Esophagus mucosa (tissue), 1 donor: ENCODE measurements at regions not wholly inside any gene's neighbourhood (a gene's known extent, or its start where the extent isn't known, plus 50 kb on each side); places are given as distances from the start of the nearest gene placed in this dataset.

Experiments
- ATAC-seq: fragments of 200-7000 bp; cut with Tn5 transposase; one replicate; pipeline ENCODE4 v1.9.1; 2020
- donor health status: DM: yes; HTN: yes; CAD: no.

DNA sequence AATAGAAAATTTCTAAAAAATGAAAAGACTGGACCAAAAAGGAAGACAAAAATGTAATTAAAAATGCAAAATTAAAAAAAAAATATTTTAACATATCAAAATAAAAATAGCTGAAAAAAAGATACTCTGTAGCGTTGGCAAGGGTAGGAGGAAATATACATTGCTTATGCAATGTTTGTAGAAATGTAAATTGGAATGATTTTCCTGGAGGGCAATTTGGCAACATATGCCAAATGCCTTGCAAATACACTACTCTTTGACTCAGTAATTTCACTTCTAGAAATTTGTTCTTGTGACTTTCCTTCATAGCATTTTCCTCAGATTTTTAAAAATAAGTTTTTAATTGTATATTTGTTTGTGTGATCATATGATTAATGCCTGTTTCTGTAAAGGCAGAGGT is 296.6 kb downstream of the ZNF621 start:
- ATAC-seq: no peak

DNA sequence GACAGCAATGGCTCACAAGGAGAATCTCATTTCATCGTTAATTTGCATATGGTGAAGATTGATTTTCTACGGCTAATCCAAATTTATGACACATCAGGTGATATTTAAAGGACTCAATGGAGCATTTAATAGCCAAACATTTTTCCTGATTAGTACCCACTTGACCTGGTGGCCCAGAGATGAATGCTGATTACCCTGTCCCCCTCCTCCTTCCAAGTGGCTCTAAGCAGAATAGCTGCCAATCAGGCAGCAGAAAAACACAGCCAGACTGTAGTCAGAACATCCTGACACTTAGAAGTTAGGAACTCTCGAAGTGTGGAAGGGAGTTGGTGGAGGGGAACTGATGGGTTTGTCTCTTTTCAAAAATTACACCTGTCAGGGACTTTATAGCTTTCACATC is 302.5 kb downstream of the ZNF621 start:
- ATAC-seq: no peak

DNA sequence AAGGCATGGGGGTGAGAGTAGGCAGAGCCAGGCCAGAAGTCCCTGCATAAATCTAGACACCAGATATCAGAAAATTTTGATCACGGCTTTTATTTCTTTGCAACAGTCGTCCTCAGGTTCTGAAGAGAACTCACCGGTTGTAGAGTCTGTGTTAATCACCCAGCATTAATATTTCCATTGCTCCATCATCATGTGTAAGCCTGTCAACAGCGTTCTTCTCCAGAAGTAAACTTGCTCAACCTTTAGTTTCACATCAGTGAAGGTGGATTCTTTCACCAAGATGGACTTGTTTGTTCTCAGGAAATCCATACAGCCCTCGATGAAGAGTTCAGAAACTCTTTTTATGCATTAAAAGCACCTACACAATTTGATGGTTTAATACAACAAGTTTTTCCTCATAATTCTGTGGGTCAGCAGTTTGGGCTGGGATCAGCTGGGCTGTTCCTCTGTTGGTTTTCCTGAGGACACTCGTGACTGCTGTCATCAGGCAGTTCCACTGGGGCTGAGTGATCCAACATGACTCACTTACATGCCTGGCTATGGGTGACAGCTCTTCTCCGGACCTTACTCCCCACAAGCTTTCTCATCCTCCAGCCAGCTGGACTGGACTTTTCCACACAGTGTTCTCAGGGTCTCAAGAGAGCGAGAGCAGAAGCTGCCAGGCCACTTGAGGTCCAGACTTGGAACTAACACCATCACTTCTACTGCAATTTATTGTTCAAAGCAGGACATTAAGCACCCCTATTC is 303.4 kb downstream of the ZNF621 start:
- peak; percentile 83 for ATAC-seq

DNA sequence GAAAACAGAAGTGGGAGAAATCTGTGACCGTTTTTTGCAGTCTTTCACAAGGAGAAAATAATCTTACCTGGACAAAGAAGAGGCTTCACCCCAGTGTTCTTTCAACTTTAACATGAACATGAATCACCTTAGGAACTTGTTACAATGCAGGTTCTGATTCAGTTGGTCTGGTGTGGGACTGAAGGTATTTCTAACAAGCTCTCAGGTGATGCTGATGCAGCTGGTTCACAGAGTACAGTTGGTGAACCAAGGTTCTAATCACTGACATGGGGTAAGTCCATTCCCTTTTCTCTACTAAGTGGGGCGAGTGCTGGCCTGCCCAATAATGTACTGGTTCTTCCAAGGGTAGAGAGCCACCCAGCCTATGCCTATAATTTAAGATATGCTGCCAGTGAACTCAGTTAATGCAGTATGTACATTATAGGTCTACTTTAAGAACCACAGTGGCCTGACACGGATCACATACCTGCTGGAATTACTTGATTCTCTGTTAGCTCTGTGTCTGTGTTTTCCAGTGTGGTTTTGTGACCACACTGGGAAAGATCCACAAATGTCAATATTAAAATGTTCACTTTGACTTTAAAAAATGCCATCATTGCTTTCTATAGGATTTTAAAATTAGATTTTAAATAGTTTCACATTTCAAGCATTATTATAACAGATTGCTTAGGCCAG is 304.1 kb downstream of the ZNF621 start:
- peak; percentile 78 for ATAC-seq

DNA sequence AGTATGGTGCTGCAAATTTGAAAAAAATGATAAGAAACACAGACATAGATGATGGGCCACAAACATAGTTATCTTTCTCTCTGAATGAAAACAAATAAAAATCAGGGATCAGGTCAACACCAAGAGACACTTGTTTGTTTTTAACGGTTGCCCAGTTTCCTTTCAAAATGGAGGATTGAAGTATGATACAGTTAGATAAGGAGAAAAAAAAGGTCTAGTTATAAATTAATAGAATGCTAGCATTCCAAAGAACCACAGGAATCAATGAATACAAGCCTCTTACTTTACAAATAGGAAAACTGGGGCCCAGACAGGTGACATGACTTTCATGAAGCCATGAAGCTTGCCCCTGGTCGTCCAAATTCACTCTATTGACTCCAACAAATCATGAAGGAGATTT is 305.1 kb downstream of the ZNF621 start:
- no peak for ATAC-seq

DNA sequence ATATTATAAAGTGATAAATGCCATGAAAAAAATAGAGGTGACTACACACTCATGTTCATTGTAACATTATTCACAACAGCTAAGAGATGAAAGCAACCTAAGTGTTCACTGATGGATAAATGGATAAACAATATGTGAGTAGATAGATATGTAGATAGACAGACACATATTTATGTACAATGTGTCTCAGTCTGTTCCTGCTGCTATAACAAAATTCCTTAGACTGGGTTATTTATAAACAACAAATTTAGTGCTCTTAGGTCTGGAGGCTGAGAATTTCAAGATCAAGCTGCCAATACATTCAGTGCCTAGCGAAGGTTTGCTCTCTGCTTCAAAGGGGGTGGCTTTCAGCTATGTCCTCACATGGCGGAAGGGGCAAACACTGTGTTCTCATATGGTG is 312.5 kb downstream of the ZNF621 start:
- no peak for ATAC-seq

DNA sequence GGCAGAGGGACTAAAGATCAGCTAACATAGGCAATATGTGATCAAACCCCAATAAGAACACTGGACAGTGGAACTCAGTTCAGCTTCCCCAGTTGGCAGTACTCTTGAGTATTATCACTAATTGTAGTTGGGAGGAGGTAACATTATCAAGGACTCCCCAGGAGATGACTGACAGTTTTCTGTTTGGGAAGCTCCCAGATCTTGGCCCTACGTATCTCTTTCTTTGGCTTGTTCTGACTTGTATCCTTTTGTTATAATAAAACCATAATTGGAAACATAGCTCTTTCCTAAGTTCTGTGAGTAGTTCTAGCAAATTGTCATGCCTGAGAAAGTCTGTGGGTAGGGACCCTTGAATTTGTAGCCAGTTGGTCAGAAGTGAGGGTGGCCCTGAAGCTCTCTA is 316.4 kb downstream of the ZNF621 start:
- ATAC-seq: no peak

DNA sequence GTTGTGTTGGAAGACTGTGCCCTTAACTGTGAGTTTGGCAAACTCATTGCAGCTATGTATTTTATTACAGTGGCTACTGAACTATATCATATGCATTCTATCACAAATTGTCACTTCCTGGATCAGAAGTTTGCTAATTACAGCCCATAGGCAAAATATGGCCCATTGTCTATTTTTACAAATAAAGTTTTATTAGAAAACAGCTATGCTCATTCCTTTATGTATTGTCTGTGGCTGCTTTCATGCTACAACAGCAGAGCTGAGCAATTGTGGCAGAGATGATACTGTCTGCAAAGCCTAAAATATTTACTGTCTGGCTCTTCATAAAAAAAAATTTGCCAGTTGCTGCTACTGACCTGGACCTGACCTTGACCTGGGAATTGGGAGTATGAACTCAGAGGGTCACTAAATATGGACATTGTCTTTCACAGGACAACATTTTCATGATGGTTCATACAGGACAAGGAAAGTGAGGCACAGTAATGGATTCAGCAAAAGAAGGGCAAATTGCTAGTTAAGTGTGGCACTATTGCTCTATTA is 316.9 kb downstream of the ZNF621 start:
- ATAC-seq: no peak

DNA sequence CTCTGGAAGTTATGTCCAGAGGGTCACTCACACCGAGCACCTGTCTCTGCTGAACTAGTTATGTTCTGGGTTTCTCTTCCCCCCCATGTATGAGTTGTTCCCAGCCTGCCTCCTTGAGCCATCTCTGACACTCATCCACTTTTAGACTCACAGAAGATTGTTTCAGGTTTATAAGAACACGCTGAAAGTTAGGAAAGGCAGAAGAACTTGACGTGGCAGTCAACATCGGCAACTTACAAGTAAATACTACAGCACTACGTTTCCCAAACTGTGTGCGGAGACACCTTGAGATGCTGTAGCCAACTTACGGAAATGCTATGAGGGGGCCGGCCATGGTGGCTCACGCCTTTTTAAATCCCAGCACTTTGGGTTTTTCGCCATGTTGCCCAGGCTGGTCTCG is 318.0 kb downstream of the ZNF621 start:
- no peak for ATAC-seq

DNA sequence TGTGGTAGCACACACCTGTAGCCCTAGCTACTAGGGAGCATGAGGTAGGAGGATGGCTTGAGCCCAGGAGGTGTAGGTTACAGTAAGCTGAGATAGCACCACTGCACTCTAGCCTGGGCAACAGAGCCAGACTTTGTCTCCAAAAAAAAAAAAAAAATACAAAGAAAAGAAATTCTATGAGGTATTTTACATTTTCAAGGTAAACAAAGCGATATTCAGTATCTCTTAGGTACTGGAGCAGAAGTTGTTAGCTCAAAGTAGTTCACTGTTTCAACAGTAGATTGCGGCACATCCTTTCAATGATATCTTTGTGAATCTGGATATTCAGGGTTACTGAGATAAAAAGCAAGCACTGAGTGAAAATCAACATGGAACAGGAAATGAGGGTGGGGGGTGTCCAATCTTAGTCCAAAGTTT is 318.5 kb downstream of the ZNF621 start:
- no peak for ATAC-seq

DNA sequence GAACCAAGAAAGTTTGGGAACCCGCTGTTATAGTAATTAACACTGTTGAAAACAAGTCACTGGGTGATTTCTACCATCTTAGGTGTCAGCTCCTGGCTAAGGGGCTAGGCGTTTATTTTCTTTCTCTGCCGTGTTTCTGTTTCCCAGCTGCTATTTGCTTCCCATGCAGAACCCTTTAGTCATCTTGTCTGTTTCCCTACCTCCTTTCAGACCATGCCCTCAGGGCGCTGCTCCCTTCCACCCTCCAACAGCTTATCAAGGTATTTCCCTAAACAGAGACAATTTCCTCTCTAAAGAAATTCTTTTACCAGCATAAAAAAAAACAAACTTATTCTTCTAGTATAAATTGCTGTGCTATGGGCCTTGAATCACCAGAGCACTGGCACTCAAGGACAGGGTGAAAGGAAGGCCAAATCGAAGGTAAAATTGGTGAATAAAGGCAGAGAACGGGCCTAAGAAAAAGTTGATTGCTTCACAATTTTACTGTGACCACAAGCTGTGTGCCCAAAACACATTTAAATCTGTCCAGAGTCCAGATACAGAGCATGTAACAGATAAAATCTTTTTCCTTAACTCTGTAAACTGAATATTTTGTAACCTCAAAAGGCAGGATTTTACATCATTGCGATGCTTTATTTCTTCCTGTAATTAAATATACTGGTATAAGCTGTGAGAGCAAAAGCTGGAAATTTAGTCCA is 319.2 kb downstream of the ZNF621 start:
- ATAC-seq: no peak

DNA sequence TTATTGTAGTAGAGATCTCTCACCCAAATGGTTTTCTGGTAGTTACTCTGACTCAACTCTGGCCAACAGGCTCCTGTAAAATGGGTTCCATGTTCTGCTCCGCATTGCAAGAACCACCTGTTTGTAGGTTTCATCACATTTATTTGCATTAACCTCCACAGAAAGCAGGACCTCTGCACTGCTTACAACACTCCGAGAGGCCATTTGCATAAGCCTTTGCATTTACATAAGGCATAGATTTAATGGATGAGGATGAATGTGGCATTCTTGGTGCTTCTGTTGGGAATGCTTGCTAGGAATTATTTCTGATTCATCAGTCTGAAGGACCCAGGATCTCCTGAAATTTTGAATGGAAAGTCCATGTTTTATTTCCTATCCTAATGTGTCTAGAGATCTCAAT is 320.1 kb downstream of the ZNF621 start:
- no peak for ATAC-seq

DNA sequence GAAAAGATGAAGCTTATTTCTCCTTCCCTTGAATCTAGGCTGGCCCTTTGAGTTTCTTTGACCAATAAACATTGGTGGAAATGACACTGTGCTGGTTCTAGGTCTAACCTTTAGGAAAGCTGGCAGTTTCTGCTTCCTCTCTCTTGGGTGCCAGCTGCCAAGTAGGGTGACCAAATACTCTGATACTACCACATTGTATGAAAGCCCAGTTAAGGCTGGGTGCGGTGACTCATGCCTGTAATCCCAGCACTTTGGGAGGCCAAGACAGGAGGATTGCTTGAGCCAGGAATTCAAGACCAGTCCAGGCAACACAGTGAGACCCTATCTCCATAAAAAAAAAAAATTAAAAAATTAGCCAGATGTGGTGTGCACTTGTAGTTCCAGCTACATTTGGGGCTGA is 320.7 kb downstream of the ZNF621 start:
- ATAC-seq: no peak

DNA sequence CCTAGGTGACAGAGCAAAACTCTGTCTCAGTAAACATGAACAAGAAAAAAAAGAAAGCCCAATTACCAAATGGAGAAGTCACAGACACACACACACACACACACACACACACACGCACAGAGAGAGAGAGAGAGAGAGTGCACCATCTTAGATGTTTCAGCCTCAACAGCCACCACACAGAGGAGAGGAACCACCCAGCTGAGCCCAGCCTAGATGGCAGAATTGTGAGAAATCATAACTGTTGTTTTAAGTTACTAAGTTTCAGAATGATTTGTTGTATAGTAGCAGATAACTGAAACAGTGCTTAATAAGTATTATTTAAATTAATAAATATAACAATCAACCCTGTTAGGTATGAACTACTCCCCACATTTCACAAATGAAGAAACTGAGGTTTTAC is 321.2 kb downstream of the ZNF621 start:
- ATAC-seq: no peak

DNA sequence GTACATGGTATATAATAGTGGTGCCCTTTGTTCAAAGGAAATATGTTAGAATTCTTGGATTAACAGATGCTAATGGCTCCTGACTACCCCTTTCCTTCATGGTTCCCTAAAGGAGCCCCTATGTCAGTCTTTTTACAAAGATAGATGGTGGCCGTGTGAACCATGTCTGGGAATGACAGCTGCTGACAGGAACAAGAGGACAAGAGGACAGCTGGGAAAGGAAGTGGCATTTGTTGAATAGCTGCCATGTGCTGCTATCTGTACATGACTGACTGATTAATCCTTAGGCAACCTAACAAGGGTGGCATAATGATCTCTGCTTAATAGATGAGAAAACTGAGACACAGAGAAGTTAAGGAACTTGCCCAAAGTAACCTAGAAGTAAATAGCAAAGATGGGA is 321.7 kb downstream of the ZNF621 start:
- no peak for ATAC-seq

DNA sequence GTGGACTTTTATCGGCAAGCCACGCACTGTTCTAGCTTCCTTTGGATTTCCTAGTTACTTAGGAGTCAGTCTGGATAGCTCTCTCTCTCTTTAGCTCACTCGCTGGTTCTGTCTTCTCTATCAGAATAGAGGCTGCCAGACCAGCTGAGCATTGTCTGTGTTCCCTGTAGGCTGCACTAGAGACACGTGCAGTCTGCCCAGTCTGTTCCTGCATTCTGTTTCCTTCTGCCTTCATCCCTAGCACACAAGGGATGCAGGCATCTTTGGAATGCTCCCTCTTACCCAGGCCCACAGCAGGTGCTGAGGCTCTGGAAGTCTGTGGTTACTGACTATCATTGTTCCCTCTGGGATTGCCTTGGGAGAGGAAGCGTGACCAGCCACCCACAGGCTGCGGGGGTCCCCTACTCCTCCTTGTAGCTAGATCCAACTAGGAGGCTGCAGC is 322.8 kb downstream of the ZNF621 start:
- ATAC-seq: no peak

DNA sequence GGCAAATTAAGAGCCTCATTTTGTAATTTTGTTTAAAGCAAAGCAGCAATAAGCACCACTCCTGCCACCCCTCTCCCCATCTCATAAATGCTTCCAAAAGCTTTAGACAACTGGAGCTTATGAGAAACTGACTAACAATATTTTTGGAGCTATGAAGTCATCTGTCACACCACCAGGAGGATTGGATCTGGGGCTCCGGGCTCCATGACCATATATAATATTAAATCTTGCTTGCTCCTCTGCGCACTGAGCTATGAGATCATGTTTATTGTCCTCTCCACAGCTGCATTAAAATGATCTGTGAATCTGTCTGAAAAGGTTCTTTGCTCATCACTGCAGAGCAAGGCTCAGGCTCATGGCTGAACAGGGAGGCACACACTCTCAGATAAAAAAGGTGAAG is 323.7 kb downstream of the ZNF621 start:
- ATAC-seq: no peak

DNA sequence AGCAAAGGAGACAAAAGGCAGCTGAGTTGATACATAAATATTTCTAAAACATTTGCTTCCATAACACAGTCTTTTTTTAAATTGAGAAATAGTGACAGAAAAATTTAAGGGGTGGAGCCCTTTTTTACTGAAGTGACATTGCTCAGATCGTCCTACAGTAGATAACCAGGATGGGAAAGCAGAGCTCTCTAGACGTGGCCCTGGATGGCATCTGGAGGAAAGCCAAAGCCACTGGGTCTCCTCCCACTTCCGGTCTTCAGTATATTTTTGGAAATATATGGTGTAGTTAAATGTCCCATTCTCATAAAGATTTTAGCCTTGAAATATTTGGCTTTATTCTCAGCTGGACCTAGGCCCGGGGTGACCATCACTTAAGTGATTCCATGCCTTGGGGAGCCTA is 326.1 kb downstream of the ZNF621 start:
- ATAC-seq: no peak

DNA sequence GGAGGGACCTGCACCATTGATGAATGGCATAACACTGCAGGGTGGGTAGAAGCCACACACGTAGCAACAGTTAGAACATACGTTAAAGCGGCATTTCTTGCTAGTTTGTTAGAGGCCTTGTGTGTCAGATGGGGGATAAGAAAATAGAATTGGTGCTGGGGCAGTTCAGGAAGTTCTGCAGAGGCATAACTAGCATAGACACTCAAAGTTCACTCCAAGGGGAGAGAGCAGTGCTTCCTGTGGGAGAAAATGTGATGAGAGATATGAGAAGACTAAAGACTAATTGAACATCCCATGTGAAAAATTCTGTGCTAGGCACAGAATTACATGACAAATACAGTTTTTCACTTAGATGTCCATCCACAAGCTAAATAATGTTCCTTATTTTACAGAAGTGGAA is 327.1 kb downstream of the ZNF621 start:
- no peak for ATAC-seq

DNA sequence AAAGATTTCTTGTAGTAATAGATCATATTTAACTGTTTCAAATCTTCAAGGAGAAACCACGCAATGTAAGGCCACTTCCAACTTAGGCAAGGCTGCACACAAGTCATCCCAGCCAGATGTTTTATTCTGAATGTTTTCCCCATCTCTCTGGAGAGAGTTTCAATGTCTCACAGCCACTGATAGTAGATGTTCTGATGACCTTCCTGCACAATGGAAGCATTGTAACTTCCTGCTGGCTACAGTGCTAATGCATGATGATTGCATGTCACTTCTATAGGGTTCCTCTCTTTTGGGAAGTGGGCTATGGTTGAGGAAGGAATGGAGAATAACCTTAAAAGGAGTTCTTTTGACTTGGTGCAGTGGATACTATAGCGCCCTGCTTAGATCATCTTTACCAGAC is 328.0 kb downstream of the ZNF621 start:
- ATAC-seq: no peak

DNA sequence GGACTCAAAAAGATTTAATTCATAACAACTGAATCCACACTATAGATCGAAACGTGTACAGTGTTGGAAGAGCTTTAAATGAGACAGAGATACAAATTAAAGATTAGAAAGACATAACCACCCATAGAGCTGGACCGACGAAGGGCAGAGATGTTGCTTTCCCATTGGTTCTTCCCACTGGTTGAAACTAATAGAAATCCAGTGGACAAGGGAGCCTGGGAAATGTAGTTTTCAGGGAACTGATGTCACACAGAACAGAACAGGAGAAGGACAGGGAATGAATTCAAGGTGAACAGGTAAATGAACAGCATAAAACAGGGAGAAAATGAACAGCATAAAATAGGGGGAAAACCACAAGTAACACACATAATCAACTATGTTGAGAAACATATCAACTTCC is 328.7 kb downstream of the ZNF621 start:
- no peak for ATAC-seq

DNA sequence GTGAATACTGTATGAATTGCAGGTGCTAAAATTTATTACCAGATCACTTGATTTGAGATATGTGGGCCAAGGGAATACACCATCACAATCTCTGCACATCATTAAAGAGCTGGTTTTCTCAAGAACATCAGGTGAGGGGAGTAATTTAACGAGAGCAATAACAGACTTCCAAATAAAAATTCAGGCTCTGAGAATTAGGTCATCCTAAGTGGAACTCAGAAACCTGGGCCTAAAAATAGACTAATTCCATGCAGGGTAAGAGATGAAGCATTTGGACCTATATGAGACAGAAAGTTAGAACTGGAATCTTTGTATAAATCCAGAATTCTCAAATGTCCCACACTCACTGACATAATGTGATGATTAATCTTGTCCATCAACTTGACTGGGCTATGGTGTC is 331.1 kb downstream of the ZNF621 start:
- no peak for ATAC-seq

DNA sequence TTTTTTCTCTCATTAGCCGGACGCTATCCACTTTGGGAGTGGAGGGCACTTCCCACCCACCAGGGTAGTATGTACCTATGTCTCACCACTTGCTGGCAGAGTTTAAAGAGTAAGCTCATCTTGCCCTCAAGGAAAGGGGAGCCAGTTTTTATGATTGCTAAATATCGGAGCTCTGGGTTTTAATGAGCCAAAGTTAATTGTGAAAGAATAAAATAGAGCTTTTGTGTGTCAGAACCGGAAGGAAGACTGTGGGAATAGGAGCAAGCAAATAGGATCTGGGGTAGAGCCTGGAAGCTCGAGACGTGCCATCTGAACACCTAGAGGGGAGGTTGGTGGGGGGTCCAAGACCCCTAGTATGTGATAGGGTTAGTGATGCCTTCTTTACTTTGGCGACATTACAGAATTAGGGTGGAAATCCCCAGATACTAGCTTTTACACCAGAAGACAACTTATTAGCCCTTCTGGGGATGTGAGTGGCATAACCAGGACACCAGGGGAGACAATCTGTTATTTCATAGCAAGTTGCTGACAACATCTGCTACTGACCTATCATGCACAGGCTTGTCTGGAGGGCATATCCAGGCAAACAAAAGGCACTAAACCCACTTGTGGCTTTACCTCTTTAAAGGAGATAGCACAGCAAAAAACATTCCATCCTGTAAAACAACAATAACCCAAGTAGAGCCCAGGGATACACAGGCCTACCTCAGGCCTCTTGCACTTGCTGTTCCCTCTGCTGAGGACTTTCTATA is 333.8 kb downstream of the ZNF621 start:
- peak; percentile 45 for ATAC-seq
